ENCODE measurements at regions not wholly inside any gene's neighbourhood (a gene's known extent, or its start where the extent isn't known, plus 50 kb on each side); places are given as distances from the start of the nearest gene placed in this dataset.

DNA sequence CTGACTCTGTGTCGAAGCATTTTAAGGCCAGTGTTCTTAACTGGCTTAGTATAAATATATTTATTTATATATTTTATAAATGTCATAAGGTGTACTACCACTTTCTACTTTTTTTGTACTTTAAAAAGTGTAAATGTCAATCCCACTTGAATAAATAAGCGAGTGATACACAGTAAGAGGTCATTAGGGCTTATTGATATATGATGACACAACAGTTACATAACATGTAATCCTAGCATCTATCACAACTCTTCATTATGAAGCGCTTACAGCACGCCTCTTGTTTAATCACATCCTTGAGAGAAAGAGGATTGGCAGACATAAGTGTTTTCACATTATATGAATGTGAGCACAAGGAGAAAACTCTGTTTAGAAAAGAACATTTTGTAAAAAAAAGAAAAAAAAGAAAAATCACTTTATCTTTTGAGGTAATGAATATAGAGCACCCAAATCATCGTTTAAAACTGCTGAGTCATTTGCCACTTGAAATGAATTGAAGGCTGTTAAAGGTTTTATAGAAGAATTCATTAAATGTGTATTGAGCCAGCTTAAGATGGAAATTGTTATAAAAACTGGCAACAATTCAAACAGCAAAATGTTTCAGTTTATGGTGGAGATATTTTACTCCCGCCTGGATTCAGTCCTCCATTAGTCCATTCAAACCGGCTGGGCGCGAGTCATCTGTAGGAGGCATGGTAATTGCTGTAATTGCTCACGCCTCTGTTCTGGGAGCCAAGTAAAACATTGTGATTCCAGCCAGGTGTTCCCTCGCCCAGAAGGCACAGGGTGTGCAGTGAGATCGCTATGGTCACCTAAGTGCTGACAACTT lies 627.3 kb upstream of the KIRREL3 start:
- no peak for DNase-seq (ENCODE audit: extremely low spot score)
- Histone ChIP-seq H3K27me3 (no peaks in the 10 kb centered on the region), H3K9me3 (no peaks in the 10 kb centered on the region), H3K4me3 (no peak overlapping the region), H3K27ac (replicated peaks in 1 of 4) (no peak overlapping the region), H3K4me1 (peaks cover 0 to 4% (median 1%) of the 10 kb centered on the region in 4 donors), H3K36me3 (no peaks in the 10 kb centered on the region)
- WGBS, result 65% methylated on average over 10 of the region's 12 CpGs
- intact Hi-C loops (cut with DNase I), result no loop called here
- TF ChIP-seq POLR2A (IDR thresholded peaks at IDR 0.05; ENCODE audit: low read depth) (no peak), POLR2AphosphoS5 (IDR thresholded peaks at IDR 0.05) (no peak), EP300 (IDR thresholded peaks at IDR 0.05) (no peak)
- TF ChIP-seq, protein P1, sequence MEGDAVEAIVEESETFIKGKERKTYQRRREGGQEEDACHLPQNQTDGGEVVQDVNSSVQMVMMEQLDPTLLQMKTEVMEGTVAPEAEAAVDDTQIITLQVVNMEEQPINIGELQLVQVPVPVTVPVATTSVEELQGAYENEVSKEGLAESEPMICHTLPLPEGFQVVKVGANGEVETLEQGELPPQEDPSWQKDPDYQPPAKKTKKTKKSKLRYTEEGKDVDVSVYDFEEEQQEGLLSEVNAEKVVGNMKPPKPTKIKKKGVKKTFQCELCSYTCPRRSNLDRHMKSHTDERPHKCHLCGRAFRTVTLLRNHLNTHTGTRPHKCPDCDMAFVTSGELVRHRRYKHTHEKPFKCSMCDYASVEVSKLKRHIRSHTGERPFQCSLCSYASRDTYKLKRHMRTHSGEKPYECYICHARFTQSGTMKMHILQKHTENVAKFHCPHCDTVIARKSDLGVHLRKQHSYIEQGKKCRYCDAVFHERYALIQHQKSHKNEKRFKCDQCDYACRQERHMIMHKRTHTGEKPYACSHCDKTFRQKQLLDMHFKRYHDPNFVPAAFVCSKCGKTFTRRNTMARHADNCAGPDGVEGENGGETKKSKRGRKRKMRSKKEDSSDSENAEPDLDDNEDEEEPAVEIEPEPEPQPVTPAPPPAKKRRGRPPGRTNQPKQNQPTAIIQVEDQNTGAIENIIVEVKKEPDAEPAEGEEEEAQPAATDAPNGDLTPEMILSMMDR (IDR thresholded peaks at IDR 0.05), result no peak

GRCh38 chr11:127627204-127627603 lies 626.6 kb upstream of the KIRREL3 start:
- intact Hi-C loops (cut with DNase I), result no loop called here
- H3K4me3 ChIP-seq, result no peak overlapping the region
- no peaks in the 10 kb centered on the region for H3K9me3 ChIP-seq
- TF ChIP-seq POLR2A (IDR thresholded peaks at IDR 0.05; ENCODE audit: low read depth), result no peak
- TF ChIP-seq EP300 (IDR thresholded peaks at IDR 0.05), result no peak
- TF ChIP-seq, protein P1 (IDR thresholded peaks at IDR 0.05), result no peak
- no peak for TF ChIP-seq POLR2AphosphoS5 (IDR thresholded peaks at IDR 0.05)
- H3K27ac ChIP-seq (replicated peaks in 1 of 4), result no peak overlapping the region
- no peaks in the 10 kb centered on the region for H3K27me3 ChIP-seq
- H3K4me1 ChIP-seq, result peaks cover 0 to 4% (median 1%) of the 10 kb centered on the region in 4 donors
- DNase-seq (ENCODE audit: extremely low spot score), result no peak
- WGBS, result 85% methylated on average over 1 of the region's 1 CpG
- no peaks in the 10 kb centered on the region for H3K36me3 ChIP-seq

DNA sequence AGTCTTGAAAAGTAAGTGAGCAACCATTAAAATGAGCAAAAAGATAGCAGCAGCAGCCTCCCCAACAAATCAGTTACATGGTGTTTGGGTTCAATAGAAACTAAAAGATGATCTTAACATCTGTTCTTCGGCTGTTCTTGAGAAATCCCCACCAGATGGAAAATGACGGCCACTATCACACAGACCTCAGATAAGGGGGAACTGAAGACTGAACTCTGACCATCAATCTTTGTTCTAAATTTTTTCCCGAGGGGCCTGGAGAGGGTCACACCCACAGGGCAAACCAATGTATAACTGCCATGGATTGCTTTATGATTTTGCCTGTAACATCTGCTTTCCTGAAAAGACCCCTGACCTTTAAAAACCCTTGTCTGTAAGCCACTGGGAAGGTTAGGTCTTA lies 624.8 kb upstream of the KIRREL3 start:
- H3K27me3 ChIP-seq, result no peaks in the 10 kb centered on the region
- intact Hi-C loops (cut with DNase I), result no loop called here
- TF ChIP-seq POLR2A (IDR thresholded peaks at IDR 0.05; ENCODE audit: low read depth) (no peak), EP300 (IDR thresholded peaks at IDR 0.05) (no peak), POLR2AphosphoS5 (IDR thresholded peaks at IDR 0.05) (no peak)
- TF ChIP-seq, protein P1 (IDR thresholded peaks at IDR 0.05), result no peak
- no peaks in the 10 kb centered on the region for H3K36me3 ChIP-seq
- no peaks in the 10 kb centered on the region for H3K9me3 ChIP-seq
- DNase-seq (ENCODE audit: extremely low spot score), result no peak
- no peak overlapping the region for H3K27ac ChIP-seq (replicated peaks in 1 of 4)
- H3K4me3 ChIP-seq, result no peak overlapping the region
- peaks cover 0 to 4% (median 0%) of the 10 kb centered on the region in 4 donors for H3K4me1 ChIP-seq
- WGBS, result 68% methylated on average over 3 of the region's 3 CpGs

DNA sequence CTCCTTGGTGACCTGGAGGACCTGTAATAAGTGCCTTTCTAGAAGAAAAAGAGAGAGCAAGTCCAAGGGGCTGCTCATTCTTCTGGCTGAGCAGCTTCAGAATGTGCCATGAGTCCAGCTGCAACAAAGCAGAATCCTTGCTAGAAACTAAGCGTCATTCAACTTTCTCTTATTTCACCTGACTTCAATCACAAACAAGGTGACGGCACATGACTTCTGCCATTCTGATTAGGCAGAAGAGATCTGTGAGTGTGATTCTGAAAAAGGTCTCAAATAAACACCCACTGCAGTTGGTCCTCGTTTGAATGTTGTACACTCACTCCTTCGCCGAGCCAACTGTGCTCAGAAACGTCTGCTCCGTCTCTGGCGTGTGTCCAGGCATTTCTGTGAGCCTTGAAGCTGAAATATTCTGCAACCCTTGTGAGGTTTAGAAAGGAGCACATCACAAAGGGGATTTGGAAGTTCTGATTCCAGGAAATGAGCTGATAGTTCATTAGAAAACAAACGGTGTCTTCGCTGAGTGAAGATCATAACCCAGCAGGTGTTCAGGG lies 623.8 kb upstream of the KIRREL3 start:
- Histone ChIP-seq H3K36me3 (no peaks in the 10 kb centered on the region), H3K27ac (replicated peaks in 1 of 4) (no peak overlapping the region), H3K9me3 (no peaks in the 10 kb centered on the region), H3K4me1 (peaks cover 0 to 4% (median 0%) of the 10 kb centered on the region in 4 donors), H3K4me3 (no peak overlapping the region), H3K27me3 (no peaks in the 10 kb centered on the region)
- 37% methylated on average over 10 of the region's 10 CpGs for WGBS
- intact Hi-C loops (cut with DNase I), result no loop called here
- DNase-seq (ENCODE audit: extremely low spot score), result no peak
- TF ChIP-seq, protein P1 (IDR thresholded peaks at IDR 0.05), result no peak
- TF ChIP-seq EP300 (IDR thresholded peaks at IDR 0.05) (no peak), POLR2A (IDR thresholded peaks at IDR 0.05; ENCODE audit: low read depth) (no peak), POLR2AphosphoS5 (IDR thresholded peaks at IDR 0.05) (no peak)
